OCI-LY1 (cell line): ENCODE measurements at regions not wholly inside any gene's neighbourhood (a gene's known extent, or its start where the extent isn't known, plus 50 kb on each side); places are given as distances from the start of the nearest gene placed in this dataset.

ENCODE experiments used
- H2AFZ ChIP-seq: fragments of 200-600 bp; sonication (generic), shearing (Covaris generic); 2 replicates; pipeline ENCODE4 v1.6.0; 2014; ENCODE audit warnings: antibody characterized with exemption, mild to moderate bottlenecking, low read length
- H3F3A ChIP-seq: fragments of 200-600 bp; sonication (generic), shearing (Covaris generic); 2 replicates; pipeline ENCODE4 v1.6.0; 2014; ENCODE audit warnings: mild to moderate bottlenecking, antibody characterized with exemption, low read length, moderate library complexity; ENCODE audit not compliant: insufficient read depth
- H3K27ac ChIP-seq: fragments of 200-600 bp; sonication (generic); 2 replicates; pipeline ENCODE4 v1.5.1; 2014; ENCODE audit warnings: low read length, mixed run types, mild to moderate bottlenecking, low read depth; ENCODE audit not compliant: poor library complexity, severe bottlenecking
- H3K27me3 ChIP-seq: fragments of 200-600 bp; sonication (generic); 2 replicates; pipeline ENCODE4 v1.6.0; 2014; ENCODE audit warnings: antibody characterized with exemption, mild to moderate bottlenecking, low read length, moderate library complexity; ENCODE audit not compliant: insufficient read depth
- H3K36me3 ChIP-seq: fragments of 200-600 bp; sonication (generic); 2 replicates; pipeline ENCODE4 v1.6.1; 2014; ENCODE audit warnings: mild to moderate bottlenecking, antibody characterized with exemption, low read length, moderate library complexity, mixed read lengths; ENCODE audit not compliant: insufficient read depth
- H3K4me1 ChIP-seq: fragments of 200-600 bp; sonication (generic); 2 replicates; pipeline ENCODE4 v1.5.1; 2014; ENCODE audit warnings: mild to moderate bottlenecking, low read length, moderate library complexity; ENCODE audit not compliant: insufficient read depth, severe bottlenecking
- H3K4me2 ChIP-seq: fragments of 200-600 bp; sonication (generic), shearing (Covaris generic); 2 replicates; pipeline ENCODE4 v1.6.1; 2014; ENCODE audit warnings: low read length
- H3K4me3 ChIP-seq: fragments of 200-600 bp; sonication (generic); 2 replicates; pipeline ENCODE4 v1.5.1; 2014; ENCODE audit warnings: low read length, low read depth, mild to moderate bottlenecking, mixed read lengths; ENCODE audit not compliant: poor library complexity, severe bottlenecking
- H3K79me2 ChIP-seq: fragments of 200-600 bp; shearing (Covaris generic); 2 replicates; pipeline ENCODE4 v1.6.1; 2016; ENCODE audit warnings: mixed run types, low read length, mixed read lengths; ENCODE audit not compliant: insufficient read depth
- H3K9ac ChIP-seq: fragments of 200-600 bp; sonication (generic), shearing (Covaris generic); 2 replicates; pipeline ENCODE4 v1.6.1; 2014; ENCODE audit warnings: mild to moderate bottlenecking, low read length, mixed read lengths
- H3K9me2 ChIP-seq: fragments of 200-600 bp; sonication (generic), shearing (Covaris generic); 2 replicates; pipeline ENCODE4 v1.6.1; 2014; ENCODE audit warnings: low read depth, mild to moderate bottlenecking, low read length, mixed read lengths
- H3K9me3 ChIP-seq: fragments of 200-600 bp; shearing (Covaris generic); 2 replicates; pipeline ENCODE4 v1.6.1; 2014; ENCODE audit warnings: low read length, mixed read lengths
- H4K20me1 ChIP-seq: fragments of 200-600 bp; sonication (generic), shearing (Covaris generic); 2 replicates; pipeline ENCODE4 v1.6.0; 2016; ENCODE audit warnings: mild to moderate bottlenecking, low read length; ENCODE audit not compliant: insufficient read depth
- CTCF ChIP-seq: fragments of 200-600 bp; sonication (generic), shearing (Covaris generic); IDR thresholded peaks from 2 replicates; pipeline ENCODE4 v1.5.1; 2017; ENCODE audit warnings: mild to moderate bottlenecking, antibody characterized with exemption, low read length, moderate library complexity, mixed read lengths
- EZH2 ChIP-seq: fragments of 200-600 bp; sonication (generic), shearing (Covaris generic); IDR thresholded peaks from 2 replicates; pipeline ENCODE4 v1.8.0; 2017; ENCODE audit warnings: borderline replicate concordance, mixed run types, mild to moderate bottlenecking, antibody characterized with exemption, low read length, moderate library complexity, mixed read lengths

DNA sequence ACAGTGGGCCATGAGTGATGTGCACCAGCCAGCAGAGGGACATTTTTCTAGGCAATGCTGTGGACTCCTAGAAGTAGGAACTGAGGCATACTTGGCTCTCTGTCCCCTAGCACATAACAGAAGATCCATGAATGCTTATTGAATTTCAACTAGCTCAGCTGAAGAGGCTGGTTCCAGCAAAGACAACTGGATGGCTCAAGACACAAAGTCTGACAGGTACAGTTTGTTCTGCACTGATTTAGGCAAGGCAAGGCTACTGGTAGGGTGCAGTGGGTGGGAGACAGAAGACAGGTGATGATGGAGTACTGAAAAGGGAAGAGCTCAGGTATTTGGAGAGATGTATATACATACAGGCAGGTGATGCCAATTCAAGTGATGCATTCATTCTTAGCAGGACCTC is 72.4 kb upstream of the USP47 start:
- H3K4me2 ChIP-seq: no peak overlapping the region
- no peak overlapping the region for H2AFZ ChIP-seq
- no peaks in the 10 kb centered on the region for H3K9me2 ChIP-seq
- H3K27ac ChIP-seq: no peak overlapping the region
- TF ChIP-seq EZH2: no peak
- no peak for TF ChIP-seq CTCF
- H3F3A ChIP-seq: no peaks in the 10 kb centered on the region
- no peaks in the 10 kb centered on the region for H3K4me1 ChIP-seq
- H3K9ac ChIP-seq: no peak overlapping the region
- no peaks in the 10 kb centered on the region for H3K9me3 ChIP-seq
- H3K4me3 ChIP-seq: no peak overlapping the region
- no peaks in the 10 kb centered on the region for H3K79me2 ChIP-seq
- H3K36me3 ChIP-seq: no peaks in the 10 kb centered on the region
- H4K20me1 ChIP-seq: no peaks in the 10 kb centered on the region
- H3K27me3 ChIP-seq: no peaks in the 10 kb centered on the region

GRCh38 chr11:11764423-11764803 is 77.4 kb upstream of the USP47 start:
- Histone ChIP-seq H4K20me1 (no peaks in the 10 kb centered on the region), H3K27me3 (no peaks in the 10 kb centered on the region)

DNA sequence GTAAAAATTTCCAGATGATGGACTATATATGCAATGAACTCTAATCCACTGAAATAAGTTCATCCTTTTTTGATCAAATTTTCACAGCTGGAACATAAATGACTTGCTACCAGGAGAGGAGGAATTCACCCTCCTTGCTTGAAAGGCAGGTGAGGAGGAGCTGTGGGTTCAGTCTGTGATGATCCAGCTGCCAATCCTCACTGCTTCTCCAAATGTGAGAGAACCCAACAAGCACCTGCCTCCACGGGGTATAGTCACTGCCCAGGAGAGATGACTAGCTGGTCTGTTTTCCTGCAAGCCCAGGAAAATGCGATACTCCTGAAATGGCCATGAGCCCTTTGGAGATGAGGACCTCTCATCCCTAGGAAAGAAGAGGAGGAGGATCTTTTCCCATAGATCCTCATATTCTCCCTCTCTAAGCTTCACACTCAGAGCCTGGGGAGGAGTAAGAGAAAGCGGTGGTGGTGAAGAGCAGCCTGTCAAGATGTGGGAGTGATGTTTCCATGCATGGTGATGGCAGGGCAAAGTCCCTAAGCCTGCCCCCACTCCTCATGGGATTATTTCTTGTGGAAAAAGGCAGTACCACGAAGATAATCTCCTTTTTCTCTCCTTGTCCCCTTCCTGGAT is 77.9 kb upstream of the USP47 start:
- Histone ChIP-seq H3K9me3 (no peaks in the 10 kb centered on the region), H3K9me2 (no peaks in the 10 kb centered on the region), H3K4me3 (no peak overlapping the region), H4K20me1 (no peaks in the 10 kb centered on the region), H3F3A (no peaks in the 10 kb centered on the region), H2AFZ (no peak overlapping the region), H3K9ac (no peak overlapping the region), H3K79me2 (no peaks in the 10 kb centered on the region), H3K4me1 (no peaks in the 10 kb centered on the region), H3K36me3 (no peaks in the 10 kb centered on the region), H3K27ac (no peak overlapping the region), H3K4me2 (no peak overlapping the region), H3K27me3 (no peaks in the 10 kb centered on the region)
- TF ChIP-seq CTCF (no peak), EZH2 (no peak)

More at GRCh38 chr11:11764423-11764803, 77.4 kb upstream of the USP47 start:
- H3K4me1 ChIP-seq: no peaks in the 10 kb centered on the region
- no peaks in the 10 kb centered on the region for H3K36me3 ChIP-seq
- H2AFZ ChIP-seq: no peak overlapping the region
- no peak overlapping the region for H3K27ac ChIP-seq
- H3K4me3 ChIP-seq: no peak overlapping the region
- H3K9ac ChIP-seq: no peak overlapping the region
- H3K9me3 ChIP-seq: no peaks in the 10 kb centered on the region
- no peak overlapping the region for H3K4me2 ChIP-seq
- TF ChIP-seq EZH2: no peak
- no peak for TF ChIP-seq CTCF
- H3K79me2 ChIP-seq: no peaks in the 10 kb centered on the region
- H3K9me2 ChIP-seq: no peaks in the 10 kb centered on the region
- H3F3A ChIP-seq: no peaks in the 10 kb centered on the region
